GM12878 (cell line): ENCODE measurements at regions not wholly inside any gene's neighbourhood (a gene's known extent, or its start where the extent isn't known, plus 50 kb on each side); places are given as distances from the start of the nearest gene placed in this dataset.

Experiments
- ATAC-seq: fragments of 200-7000 bp; cut with Tn5 transposase; 3 replicates; pipeline ENCODE4 v1.9.1; 2020; ENCODE audit warnings: mild to moderate bottlenecking, moderate library complexity
- BruUV-seq: library from RNA; stranded (reverse); fragments of 400-500 nt; replicated peaks from 2 replicates; lab custom pipeline; 2021; lab: Mats Ljungman, UMichigan
- CTCF ChIA-PET: fragments of 300-600 bp; sonication (Branson Sonifier 250); formaldehyde crosslinking; extraction: SDS; loops from one replicate; lab custom pipeline; 2021; ENCODE audit warnings: inconsistent platforms; lab: Yijun Ruan, JAX
- POLR2A ChIA-PET: fragments of 350-600 bp; formaldehyde crosslinking; extraction: SDS; loops from one replicate; lab custom pipeline; 2021; ENCODE audit warnings: inconsistent platforms; lab: Charles Lee
- RAD21 ChIA-PET: fragments of 300-600 bp; sonication (Branson Sonifier 250); formaldehyde crosslinking; loops from one replicate; lab custom pipeline; 2023; ENCODE audit warnings: antibody characterized with exemption; ENCODE audit not compliant: unreplicated experiment; lab: Charles Lee
- SMC1A ChIA-PET: fragments of 300-600 bp; sonication (Branson Sonifier 250); formaldehyde crosslinking; loops from one replicate; lab custom pipeline; 2023; ENCODE audit not compliant: unreplicated experiment, uncharacterized antibody; lab: Charles Lee
- DNase-seq: peaks from one replicate; pipeline ENCODE4 v3.0.0-alpha.2; 2011; ENCODE audit warnings: low read depth, low spot score
- FAIRE-seq: peaks from 3 replicates; lab custom pipeline; 2011; peaks lifted over from hg19 to GRCh38; lab: Jason Lieb, UNC
- H2AFZ ChIP-seq: 2 replicates; pipeline ENCODE4 v1.6.0; 2011; ENCODE audit warnings: low read depth, low read length, control low read depth; ENCODE audit not compliant: control insufficient read depth
- H3K27ac ChIP-seq: 2 replicates; pipeline ENCODE4 v1.5.1; 2011; ENCODE audit warnings: control low read depth; ENCODE audit not compliant: control insufficient read depth, insufficient read depth
- H3K27me3 ChIP-seq, 2 experiments: replicated peaks in 1 of 2; 2 replicates each; pipeline versions ENCODE4 v1.6.0 to v1.6.1; 2011; ENCODE audit warnings: low read length in 1 of 2; ENCODE audit not compliant: control insufficient read depth in 2 of 2, insufficient read depth in 2 of 2
- H3K36me3 ChIP-seq, 2 experiments: 2 replicates each; pipeline ENCODE4 v1.5.1; 2011; ENCODE audit warnings: low read length in 1 of 2; ENCODE audit not compliant: control insufficient read depth in 2 of 2, insufficient read depth in 2 of 2
- H3K4me1 ChIP-seq: 2 replicates; pipeline ENCODE4 v1.6.1; 2011; ENCODE audit warnings: mild to moderate bottlenecking, low read length, moderate library complexity, mixed read lengths; ENCODE audit not compliant: control insufficient read depth, insufficient read depth
- H3K4me2 ChIP-seq: 2 replicates; pipeline ENCODE4 v1.6.0; 2011; ENCODE audit warnings: control low read depth; ENCODE audit not compliant: control insufficient read depth, insufficient read depth
- H3K4me3 ChIP-seq: fragments of 200-600 bp; sonication (generic); 2 replicates; pipeline ENCODE4 v1.5.1; 2016
- H3K79me2 ChIP-seq: 2 replicates; pipeline ENCODE4 v1.6.0; 2011; ENCODE audit warnings: low read length; ENCODE audit not compliant: control insufficient read depth, insufficient read depth
- H3K9ac ChIP-seq: 2 replicates; pipeline ENCODE4 v1.8.0; 2011; ENCODE audit warnings: low read length, control low read depth, mixed read lengths; ENCODE audit not compliant: control insufficient read depth, insufficient read depth
- H3K9me3 ChIP-seq: replicated peaks from 3 replicates; pipeline ENCODE4 v1.5.1; 2011; ENCODE audit warnings: mild to moderate bottlenecking, low read length; ENCODE audit not compliant: control insufficient read depth, insufficient read depth
- H4K20me1 ChIP-seq: 2 replicates; pipeline ENCODE4 v1.6.0; 2011; ENCODE audit not compliant: control insufficient read depth, insufficient read depth
- ATF7 ChIP-seq: fragments of 450-650 bp; IDR thresholded peaks from 2 replicates; pipeline ENCODE4 v1.6.1; 2016; ENCODE audit warnings: low read depth, mild to moderate bottlenecking
- EED ChIP-seq: sonication (generic); IDR thresholded peaks from 2 replicates; pipeline ENCODE4 v1.6.1; 2016; ENCODE audit warnings: antibody characterized with exemption, low read depth
- GABPA ChIP-seq: IDR thresholded peaks from 2 replicates; pipeline ENCODE4 v1.6.1; 2014; ENCODE audit warnings: antibody characterized with exemption, low read depth, mild to moderate bottlenecking, inconsistent platforms
- HSF1 ChIP-seq: fragments of 150-350 bp; IDR thresholded peaks from 2 replicates; pipeline ENCODE4 v1.6.1; 2014; ENCODE audit warnings: mild to moderate bottlenecking, low read depth, low read length
- MYC ChIP-seq: IDR thresholded peaks from 2 replicates; pipeline ENCODE4 v1.6.1; 2011; ENCODE audit warnings: mild to moderate bottlenecking, low read length, moderate library complexity, inconsistent platforms; ENCODE audit not compliant: insufficient read depth, insufficient replicate concordance, insufficient read length, severe bottlenecking
- PAX8 ChIP-seq: fragments of 450-650 bp; IDR thresholded peaks from 2 replicates; pipeline ENCODE4 v1.6.1; 2017; ENCODE audit warnings: mild to moderate bottlenecking, moderate library complexity
- POU2F2 ChIP-seq: IDR thresholded peaks from 3 replicates; pipeline ENCODE4 v1.6.1; 2011; ENCODE audit warnings: low read depth, mild to moderate bottlenecking, low read length, borderline replicate concordance
- RAD21 ChIP-seq: IDR thresholded peaks from 2 replicates; pipeline ENCODE4 v1.6.1; 2011; ENCODE audit warnings: mild to moderate bottlenecking, low read depth, low read length, moderate library complexity; ENCODE audit not compliant: insufficient read depth
- SMC3 ChIP-seq: IDR thresholded peaks from 2 replicates; pipeline ENCODE4 v1.6.1; 2011; ENCODE audit warnings: low read length, improper control_type of control experiment, borderline replicate concordance
- TBL1XR1 ChIP-seq: IDR thresholded peaks from 2 replicates; pipeline ENCODE4 v1.6.1; 2012; ENCODE audit warnings: low read depth, low read length, improper control_type of control experiment
- ZBTB33 ChIP-seq: fragments of 450-650 bp; IDR thresholded peaks from 2 replicates; pipeline ENCODE4 v1.6.1; 2017; ENCODE audit warnings: mild to moderate bottlenecking
- ZNF24 ChIP-seq: fragments of 450-650 bp; IDR thresholded peaks from 2 replicates; pipeline ENCODE4 v1.6.1; 2017; ENCODE audit warnings: antibody characterized with exemption, mild to moderate bottlenecking
- WGBS: methylation state at CpG from one replicate; pipeline ENCODE4 v1.1.6; 2016; ENCODE audit warnings: low lambda C conversion rate; ENCODE audit not compliant: insufficient replicate concordance, insufficient coverage; ENCODE audit errors: missing lambda C conversion rate; 5-methylcytosine and 5-hydroxymethylcytosine counted together
- in situ Hi-C: fragments of 300-500 bp; cut with MboI; formaldehyde crosslinking; loops from 9 replicates; pipeline ENCODE4 v1.14.3; 2018; ENCODE audit warnings: mixed read lengths
- intact Hi-C: fragments of 100-400 bp; cut with micrococcal nuclease; formaldehyde crosslinking; loops from one replicate; pipeline ENCODE4 v1.14.2; 2022; ENCODE audit not compliant: unreplicated experiment
- TF ChIP-seq, protein P1 (sequence below): fragments of 150-350 bp; IDR thresholded peaks from 2 replicates; pipeline ENCODE4 v1.6.1; 2016; ENCODE audit warnings: low read depth, low read length
- TF ChIP-seq, protein P2 (sequence below): fragments of 450-650 bp; IDR thresholded peaks from 2 replicates; pipeline ENCODE4 v1.6.1; 2017; ENCODE audit warnings: low read depth, mild to moderate bottlenecking, moderate library complexity
- TF ChIP-seq, protein P3 (sequence below): fragments of 450-650 bp; IDR thresholded peaks from 2 replicates; pipeline ENCODE4 v1.6.1; 2016; ENCODE audit warnings: mild to moderate bottlenecking

GRCh38 chr12:118493962-118494361, 117.6 kb downstream of the SUDS3 start:
- FAIRE-seq (no peak), DNase-seq (no peak), ATAC-seq (no peak)
- POLR2A ChIA-PET: no interaction called here
- in situ Hi-C loops: no loop called here
- Histone ChIP-seq H2AFZ (no peak overlapping the region), H3K4me1 (no peaks in the 10 kb centered on the region), H3K79me2 (no peaks in the 10 kb centered on the region), H3K27me3 (no peaks in the 10 kb centered on the region), H3K9ac (no peak overlapping the region), H3K4me2 (no peak overlapping the region), H3K9me3 (no peaks in the 10 kb centered on the region; the same call in 2 of the 3 replicates), H3K36me3 (no peaks in the 10 kb centered on the region), H4K20me1 (no peaks in the 10 kb centered on the region), H3K27ac (no peak overlapping the region), H3K4me3 (no peak overlapping the region)
- CTCF ChIA-PET: no interaction called here
- WGBS: 14% methylated on average over 2 of the region's 2 CpGs
- BruUV-seq: no TSS peak
- SMC1A ChIA-PET: no interaction called here
- RAD21 ChIA-PET: no interaction called here
- intact Hi-C loops: no loop called here
- TF ChIP-seq TBL1XR1: no peak
- TF ChIP-seq PAX8: no peak
- no peak for TF ChIP-seq MYC
- TF ChIP-seq SMC3: no peak
- TF ChIP-seq, protein P1, sequence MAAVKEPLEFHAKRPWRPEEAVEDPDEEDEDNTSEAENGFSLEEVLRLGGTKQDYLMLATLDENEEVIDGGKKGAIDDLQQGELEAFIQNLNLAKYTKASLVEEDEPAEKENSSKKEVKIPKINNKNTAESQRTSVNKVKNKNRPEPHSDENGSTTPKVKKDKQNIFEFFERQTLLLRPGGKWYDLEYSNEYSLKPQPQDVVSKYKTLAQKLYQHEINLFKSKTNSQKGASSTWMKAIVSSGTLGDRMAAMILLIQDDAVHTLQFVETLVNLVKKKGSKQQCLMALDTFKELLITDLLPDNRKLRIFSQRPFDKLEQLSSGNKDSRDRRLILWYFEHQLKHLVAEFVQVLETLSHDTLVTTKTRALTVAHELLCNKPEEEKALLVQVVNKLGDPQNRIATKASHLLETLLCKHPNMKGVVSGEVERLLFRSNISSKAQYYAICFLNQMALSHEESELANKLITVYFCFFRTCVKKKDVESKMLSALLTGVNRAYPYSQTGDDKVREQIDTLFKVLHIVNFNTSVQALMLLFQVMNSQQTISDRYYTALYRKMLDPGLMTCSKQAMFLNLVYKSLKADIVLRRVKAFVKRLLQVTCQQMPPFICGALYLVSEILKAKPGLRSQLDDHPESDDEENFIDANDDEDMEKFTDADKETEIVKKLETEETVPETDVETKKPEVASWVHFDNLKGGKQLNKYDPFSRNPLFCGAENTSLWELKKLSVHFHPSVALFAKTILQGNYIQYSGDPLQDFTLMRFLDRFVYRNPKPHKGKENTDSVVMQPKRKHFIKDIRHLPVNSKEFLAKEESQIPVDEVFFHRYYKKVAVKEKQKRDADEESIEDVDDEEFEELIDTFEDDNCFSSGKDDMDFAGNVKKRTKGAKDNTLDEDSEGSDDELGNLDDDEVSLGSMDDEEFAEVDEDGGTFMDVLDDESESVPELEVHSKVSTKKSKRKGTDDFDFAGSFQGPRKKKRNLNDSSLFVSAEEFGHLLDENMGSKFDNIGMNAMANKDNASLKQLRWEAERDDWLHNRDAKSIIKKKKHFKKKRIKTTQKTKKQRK: no peak
- TF ChIP-seq, protein P2, sequence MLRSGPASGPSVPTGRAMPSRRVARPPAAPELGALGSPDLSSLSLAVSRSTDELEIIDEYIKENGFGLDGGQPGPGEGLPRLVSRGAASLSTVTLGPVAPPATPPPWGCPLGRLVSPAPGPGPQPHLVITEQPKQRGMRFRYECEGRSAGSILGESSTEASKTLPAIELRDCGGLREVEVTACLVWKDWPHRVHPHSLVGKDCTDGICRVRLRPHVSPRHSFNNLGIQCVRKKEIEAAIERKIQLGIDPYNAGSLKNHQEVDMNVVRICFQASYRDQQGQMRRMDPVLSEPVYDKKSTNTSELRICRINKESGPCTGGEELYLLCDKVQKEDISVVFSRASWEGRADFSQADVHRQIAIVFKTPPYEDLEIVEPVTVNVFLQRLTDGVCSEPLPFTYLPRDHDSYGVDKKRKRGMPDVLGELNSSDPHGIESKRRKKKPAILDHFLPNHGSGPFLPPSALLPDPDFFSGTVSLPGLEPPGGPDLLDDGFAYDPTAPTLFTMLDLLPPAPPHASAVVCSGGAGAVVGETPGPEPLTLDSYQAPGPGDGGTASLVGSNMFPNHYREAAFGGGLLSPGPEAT: no peak
- no peak for TF ChIP-seq ATF7
- no peak for TF ChIP-seq ZNF24
- TF ChIP-seq ZBTB33: no peak
- no peak for TF ChIP-seq EED
- no peak for TF ChIP-seq HSF1
- no peak for TF ChIP-seq GABPA
- TF ChIP-seq POU2F2: no peak
- TF ChIP-seq RAD21: no peak
- TF ChIP-seq, protein P3, sequence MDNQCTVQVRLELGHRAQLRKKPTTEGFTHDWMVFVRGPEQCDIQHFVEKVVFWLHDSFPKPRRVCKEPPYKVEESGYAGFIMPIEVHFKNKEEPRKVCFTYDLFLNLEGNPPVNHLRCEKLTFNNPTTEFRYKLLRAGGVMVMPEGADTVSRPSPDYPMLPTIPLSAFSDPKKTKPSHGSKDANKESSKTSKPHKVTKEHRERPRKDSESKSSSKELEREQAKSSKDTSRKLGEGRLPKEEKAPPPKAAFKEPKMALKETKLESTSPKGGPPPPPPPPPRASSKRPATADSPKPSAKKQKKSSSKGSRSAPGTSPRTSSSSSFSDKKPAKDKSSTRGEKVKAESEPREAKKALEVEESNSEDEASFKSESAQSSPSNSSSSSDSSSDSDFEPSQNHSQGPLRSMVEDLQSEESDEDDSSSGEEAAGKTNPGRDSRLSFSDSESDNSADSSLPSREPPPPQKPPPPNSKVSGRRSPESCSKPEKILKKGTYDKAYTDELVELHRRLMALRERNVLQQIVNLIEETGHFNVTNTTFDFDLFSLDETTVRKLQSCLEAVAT: no peak
